ENCODE measurements at regions not wholly inside any gene's neighbourhood (a gene's known extent, or its start where the extent isn't known, plus 50 kb on each side); places are given as distances from the start of the nearest gene placed in this dataset.

DNA sequence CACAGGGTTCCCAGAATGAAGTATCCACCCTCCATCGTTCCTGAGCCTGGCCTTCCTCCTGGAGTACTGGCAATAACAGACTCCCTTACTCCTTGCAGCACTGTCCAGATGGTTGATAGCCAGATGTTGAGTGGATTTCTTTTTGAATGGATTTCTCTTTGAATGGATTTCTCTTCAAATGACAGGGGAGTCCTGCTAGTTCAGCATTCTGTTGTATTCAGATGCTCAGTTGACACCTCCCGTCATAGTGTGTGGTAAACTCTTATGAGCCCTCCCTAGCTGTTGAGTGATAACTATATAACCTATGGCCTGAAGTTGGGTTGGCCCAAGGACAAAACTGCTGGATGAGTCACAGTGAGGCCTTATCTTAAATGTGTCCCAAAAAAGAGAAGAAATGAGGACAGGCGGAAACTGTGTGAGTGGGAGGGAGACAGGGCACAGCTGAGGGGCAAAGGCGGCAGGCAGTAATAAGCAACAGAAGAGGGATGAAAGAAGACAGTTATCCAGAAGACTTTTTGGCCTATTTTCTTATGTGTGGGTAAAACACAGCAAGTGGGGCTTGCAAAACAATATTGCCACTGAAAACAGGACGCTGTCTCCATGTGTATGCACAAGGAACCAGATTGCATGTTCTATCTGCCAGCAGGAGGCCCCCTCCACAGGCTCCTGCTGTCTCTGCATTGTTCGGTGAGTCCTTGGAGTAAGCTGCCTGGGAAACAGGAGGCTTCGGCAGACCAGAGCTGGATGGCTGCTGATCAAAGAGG, 209.5 kb upstream of the S1PR3 start:
- TF ChIP-seq, protein P1, sequence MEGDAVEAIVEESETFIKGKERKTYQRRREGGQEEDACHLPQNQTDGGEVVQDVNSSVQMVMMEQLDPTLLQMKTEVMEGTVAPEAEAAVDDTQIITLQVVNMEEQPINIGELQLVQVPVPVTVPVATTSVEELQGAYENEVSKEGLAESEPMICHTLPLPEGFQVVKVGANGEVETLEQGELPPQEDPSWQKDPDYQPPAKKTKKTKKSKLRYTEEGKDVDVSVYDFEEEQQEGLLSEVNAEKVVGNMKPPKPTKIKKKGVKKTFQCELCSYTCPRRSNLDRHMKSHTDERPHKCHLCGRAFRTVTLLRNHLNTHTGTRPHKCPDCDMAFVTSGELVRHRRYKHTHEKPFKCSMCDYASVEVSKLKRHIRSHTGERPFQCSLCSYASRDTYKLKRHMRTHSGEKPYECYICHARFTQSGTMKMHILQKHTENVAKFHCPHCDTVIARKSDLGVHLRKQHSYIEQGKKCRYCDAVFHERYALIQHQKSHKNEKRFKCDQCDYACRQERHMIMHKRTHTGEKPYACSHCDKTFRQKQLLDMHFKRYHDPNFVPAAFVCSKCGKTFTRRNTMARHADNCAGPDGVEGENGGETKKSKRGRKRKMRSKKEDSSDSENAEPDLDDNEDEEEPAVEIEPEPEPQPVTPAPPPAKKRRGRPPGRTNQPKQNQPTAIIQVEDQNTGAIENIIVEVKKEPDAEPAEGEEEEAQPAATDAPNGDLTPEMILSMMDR (IDR thresholded peaks at IDR 0.05; ENCODE audit: low read length) = peak; percentile 58
- no peak for TF ChIP-seq EZH2 (IDR thresholded peaks at IDR 0.05; ENCODE audit: borderline replicate concordance, low read length)

Data from OCI-LY1 (cell line).